ENCODE measurements at regions not wholly inside any gene's neighbourhood (a gene's known extent, or its start where the extent isn't known, plus 50 kb on each side); places are given as distances from the start of the nearest gene placed in this dataset.

GRCh38 chr22:45101515-45102227 lies 62.1 kb upstream of the NUP50 start:
- no peak overlapping the region for H3K27ac ChIP-seq
- no peaks in the 10 kb centered on the region for H3K4me1 ChIP-seq (ENCODE audit: low read depth)
- no peak overlapping the region for H3K4me3 ChIP-seq
- TF ChIP-seq, protein P1, sequence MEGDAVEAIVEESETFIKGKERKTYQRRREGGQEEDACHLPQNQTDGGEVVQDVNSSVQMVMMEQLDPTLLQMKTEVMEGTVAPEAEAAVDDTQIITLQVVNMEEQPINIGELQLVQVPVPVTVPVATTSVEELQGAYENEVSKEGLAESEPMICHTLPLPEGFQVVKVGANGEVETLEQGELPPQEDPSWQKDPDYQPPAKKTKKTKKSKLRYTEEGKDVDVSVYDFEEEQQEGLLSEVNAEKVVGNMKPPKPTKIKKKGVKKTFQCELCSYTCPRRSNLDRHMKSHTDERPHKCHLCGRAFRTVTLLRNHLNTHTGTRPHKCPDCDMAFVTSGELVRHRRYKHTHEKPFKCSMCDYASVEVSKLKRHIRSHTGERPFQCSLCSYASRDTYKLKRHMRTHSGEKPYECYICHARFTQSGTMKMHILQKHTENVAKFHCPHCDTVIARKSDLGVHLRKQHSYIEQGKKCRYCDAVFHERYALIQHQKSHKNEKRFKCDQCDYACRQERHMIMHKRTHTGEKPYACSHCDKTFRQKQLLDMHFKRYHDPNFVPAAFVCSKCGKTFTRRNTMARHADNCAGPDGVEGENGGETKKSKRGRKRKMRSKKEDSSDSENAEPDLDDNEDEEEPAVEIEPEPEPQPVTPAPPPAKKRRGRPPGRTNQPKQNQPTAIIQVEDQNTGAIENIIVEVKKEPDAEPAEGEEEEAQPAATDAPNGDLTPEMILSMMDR (IDR thresholded peaks at IDR 0.05; ENCODE audit: low read depth, low read length), result peak; percentile 75
- DNase-seq (ENCODE audit: low read depth in 1 of 2, low spot score in 1 of 2), result peak; percentile 70 to 83
- peaks cover 4% of the 10 kb centered on the region for H3K27me3 ChIP-seq
- H3K36me3 ChIP-seq, result no peaks in the 10 kb centered on the region
- no peaks in the 10 kb centered on the region for H3K9me3 ChIP-seq (ENCODE audit: low read depth)

DNA sequence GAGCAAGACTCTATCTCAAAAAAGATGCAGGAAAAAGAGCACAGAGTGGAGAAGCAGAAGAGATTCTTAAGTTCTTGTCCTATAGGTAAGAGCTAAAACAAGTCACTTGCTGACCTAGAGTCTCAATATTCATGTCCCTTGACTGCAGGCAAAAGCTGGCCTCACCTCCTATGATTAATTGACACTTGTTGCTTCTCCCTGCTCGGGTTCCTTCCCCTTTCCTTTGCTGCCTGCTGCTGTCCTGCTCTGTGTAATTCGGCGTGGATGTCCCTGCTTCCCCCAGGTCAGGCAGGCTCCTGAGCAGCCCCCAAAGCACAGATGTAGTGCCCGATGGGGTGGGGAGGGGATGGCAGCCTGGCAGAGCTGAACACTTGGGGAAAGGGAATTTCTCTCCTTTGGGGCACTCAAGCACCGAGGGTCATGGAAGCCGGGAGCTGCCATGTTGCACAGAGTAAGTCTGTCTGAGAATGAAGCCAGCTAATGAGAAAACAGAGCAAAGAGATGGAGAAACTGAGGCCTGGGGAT lies 60.8 kb upstream of the NUP50 start:
- H3K9me3 ChIP-seq (ENCODE audit: low read depth), result no peaks in the 10 kb centered on the region
- H3K27me3 ChIP-seq, result peaks cover 4% of the 10 kb centered on the region
- no peaks in the 10 kb centered on the region for H3K36me3 ChIP-seq
- H3K4me3 ChIP-seq, result no peak overlapping the region
- TF ChIP-seq, protein P1 (IDR thresholded peaks at IDR 0.05; ENCODE audit: low read depth, low read length), result no peak
- no peak overlapping the region for H3K27ac ChIP-seq
- H3K4me1 ChIP-seq (ENCODE audit: low read depth), result no peaks in the 10 kb centered on the region
- DNase-seq (ENCODE audit: low read depth in 1 of 2, low spot score in 1 of 2), result no peak

GRCh38 chr22:45103756-45104155 lies 60.0 kb upstream of the NUP50 start:
- H3K36me3 ChIP-seq, result no peaks in the 10 kb centered on the region
- no peaks in the 10 kb centered on the region for H3K4me1 ChIP-seq (ENCODE audit: low read depth)
- no peaks in the 10 kb centered on the region for H3K9me3 ChIP-seq (ENCODE audit: low read depth)
- no peak overlapping the region for H3K27ac ChIP-seq
- H3K27me3 ChIP-seq, result peaks cover 4% of the 10 kb centered on the region
- H3K4me3 ChIP-seq, result no peak overlapping the region
- DNase-seq (ENCODE audit: low read depth in 1 of 2, low spot score in 1 of 2), result no peak
- TF ChIP-seq, protein P1 (IDR thresholded peaks at IDR 0.05; ENCODE audit: low read depth, low read length), result peak; percentile 24

GRCh38 chr22:45104313-45104712 lies 59.4 kb upstream of the NUP50 start:
- Histone ChIP-seq H3K36me3 (no peaks in the 10 kb centered on the region), H3K9me3 (ENCODE audit: low read depth) (no peaks in the 10 kb centered on the region), H3K4me1 (ENCODE audit: low read depth) (no peaks in the 10 kb centered on the region), H3K27ac (no peak overlapping the region), H3K27me3 (peaks cover 4% of the 10 kb centered on the region), H3K4me3 (no peak overlapping the region)
- no peak for DNase-seq (ENCODE audit: low read depth in 1 of 2, low spot score in 1 of 2)
- TF ChIP-seq, protein P1 (IDR thresholded peaks at IDR 0.05; ENCODE audit: low read depth, low read length), result no peak

- H3K9me3 ChIP-seq (ENCODE audit: low read depth), result no peaks in the 10 kb centered on the region
- H3K36me3 ChIP-seq, result no peaks in the 10 kb centered on the region
- TF ChIP-seq, protein P1 (IDR thresholded peaks at IDR 0.05; ENCODE audit: low read depth, low read length), result no peak
- H3K27me3 ChIP-seq, result no peaks in the 10 kb centered on the region
- peak in 1 of 2 donors; percentile 94 for DNase-seq (ENCODE audit: low read depth in 1 of 2, low spot score in 1 of 2)
- H3K27ac ChIP-seq, result no peak overlapping the region
- no peak overlapping the region for H3K4me3 ChIP-seq
- no peaks in the 10 kb centered on the region for H3K4me1 ChIP-seq (ENCODE audit: low read depth)
Measured at GRCh38 chr22:45105281-45105702, 58.4 kb upstream of the NUP50 start.
